ENCODE measurements at regions not wholly inside any gene's neighbourhood (a gene's known extent, or its start where the extent isn't known, plus 50 kb on each side); places are given as distances from the start of the nearest gene placed in this dataset.

DNA sequence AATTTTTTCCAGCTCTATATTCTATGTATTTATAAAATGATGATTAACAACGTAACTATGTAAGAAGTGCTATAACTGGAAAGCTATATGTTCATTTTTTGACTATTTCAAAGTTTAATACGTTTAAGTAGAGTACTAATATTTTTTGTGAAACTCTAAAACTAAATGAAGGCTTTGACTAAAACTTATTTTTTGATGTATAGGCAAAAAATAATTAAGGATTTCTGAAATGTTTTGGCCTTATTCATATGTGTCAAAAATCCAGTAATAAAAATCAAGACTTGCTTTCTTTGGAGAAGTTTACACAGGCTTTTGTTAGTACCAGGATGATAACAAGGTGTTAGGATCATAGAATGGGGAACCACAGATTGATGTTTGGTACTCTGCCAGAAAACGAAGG is 58.2 kb upstream of the ZEB2 start:
- Histone ChIP-seq H3K4me3 (no peak overlapping the region), H3K36me3 (ENCODE audit: low read depth) (no peaks in the 10 kb centered on the region), H3K4me1 (ENCODE audit: low read depth) (no peaks in the 10 kb centered on the region), H3K9me3 (no peaks in the 10 kb centered on the region)
- DNase-seq: no peak
- ATAC-seq: no peak
- TF ChIP-seq, protein P1, sequence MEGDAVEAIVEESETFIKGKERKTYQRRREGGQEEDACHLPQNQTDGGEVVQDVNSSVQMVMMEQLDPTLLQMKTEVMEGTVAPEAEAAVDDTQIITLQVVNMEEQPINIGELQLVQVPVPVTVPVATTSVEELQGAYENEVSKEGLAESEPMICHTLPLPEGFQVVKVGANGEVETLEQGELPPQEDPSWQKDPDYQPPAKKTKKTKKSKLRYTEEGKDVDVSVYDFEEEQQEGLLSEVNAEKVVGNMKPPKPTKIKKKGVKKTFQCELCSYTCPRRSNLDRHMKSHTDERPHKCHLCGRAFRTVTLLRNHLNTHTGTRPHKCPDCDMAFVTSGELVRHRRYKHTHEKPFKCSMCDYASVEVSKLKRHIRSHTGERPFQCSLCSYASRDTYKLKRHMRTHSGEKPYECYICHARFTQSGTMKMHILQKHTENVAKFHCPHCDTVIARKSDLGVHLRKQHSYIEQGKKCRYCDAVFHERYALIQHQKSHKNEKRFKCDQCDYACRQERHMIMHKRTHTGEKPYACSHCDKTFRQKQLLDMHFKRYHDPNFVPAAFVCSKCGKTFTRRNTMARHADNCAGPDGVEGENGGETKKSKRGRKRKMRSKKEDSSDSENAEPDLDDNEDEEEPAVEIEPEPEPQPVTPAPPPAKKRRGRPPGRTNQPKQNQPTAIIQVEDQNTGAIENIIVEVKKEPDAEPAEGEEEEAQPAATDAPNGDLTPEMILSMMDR (IDR thresholded peaks at IDR 0.05): no peak
- intact Hi-C loops (cut with DNase I, micrococcal nuclease): no loop called here

- TF ChIP-seq, protein P1 (IDR thresholded peaks at IDR 0.05): no peak
- intact Hi-C loops (cut with DNase I, micrococcal nuclease): no loop called here
- no peaks in the 10 kb centered on the region for H3K4me1 ChIP-seq (ENCODE audit: low read depth)
- H3K4me3 ChIP-seq: no peak overlapping the region
- no peaks in the 10 kb centered on the region for H3K36me3 ChIP-seq (ENCODE audit: low read depth)
- ATAC-seq: no peak
- DNase-seq: no peak
- no peaks in the 10 kb centered on the region for H3K9me3 ChIP-seq
Measured at GRCh38 chr2:144572977-144573376, 53.1 kb upstream of the ZEB2 start.

GRCh38 chr2:144571770-144572169 is 51.9 kb upstream of the ZEB2 start:
- DNase-seq (no peak), ATAC-seq (no peak)
- intact Hi-C loops (cut with DNase I, micrococcal nuclease): no loop called here
- TF ChIP-seq, protein P1 (IDR thresholded peaks at IDR 0.05): no peak
- H3K4me1 ChIP-seq (ENCODE audit: low read depth): no peaks in the 10 kb centered on the region
- no peaks in the 10 kb centered on the region for H3K9me3 ChIP-seq
- H3K4me3 ChIP-seq: no peak overlapping the region
- H3K36me3 ChIP-seq (ENCODE audit: low read depth): no peaks in the 10 kb centered on the region

DNA sequence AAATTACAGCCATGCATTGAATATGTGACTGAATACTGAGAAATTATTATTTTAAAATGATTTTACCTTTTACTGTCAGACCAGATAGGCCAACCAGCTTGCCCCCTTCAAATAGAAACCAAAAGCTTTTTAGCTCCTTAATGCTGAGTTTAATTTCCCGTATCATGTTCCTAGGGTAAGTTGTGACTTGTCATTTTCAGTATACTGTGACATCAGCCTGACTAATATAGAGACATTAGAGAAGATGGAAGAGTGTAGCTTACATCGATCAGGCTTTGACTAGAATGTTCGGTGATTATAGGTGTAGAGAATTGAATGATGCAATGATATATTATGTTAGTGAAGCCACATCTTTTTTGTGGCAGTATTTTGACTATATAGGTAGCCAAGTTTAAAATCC is 50.6 kb upstream of the ZEB2 start:
- Histone ChIP-seq H3K36me3 (ENCODE audit: low read depth) (no peaks in the 10 kb centered on the region), H3K4me1 (ENCODE audit: low read depth) (no peaks in the 10 kb centered on the region), H3K9me3 (no peaks in the 10 kb centered on the region), H3K4me3 (no peak overlapping the region)
- no peak for DNase-seq
- intact Hi-C loops (cut with DNase I, micrococcal nuclease): no loop called here
- ATAC-seq: no peak
- TF ChIP-seq, protein P1 (IDR thresholded peaks at IDR 0.05): no peak

All from mucosa of descending colon (tissue), 3 donors.